HCT116 (cell line): ENCODE measurements at regions not wholly inside any gene's neighbourhood (a gene's known extent, or its start where the extent isn't known, plus 50 kb on each side); places are given as distances from the start of the nearest gene placed in this dataset.

Experiments
- ATAC-seq: fragments of 200-7000 bp; cut with Tn5 transposase; 2 replicates; pipeline ENCODE4 v1.9.1; 2020; ENCODE audit warnings: mild to moderate bottlenecking, moderate library complexity
- BruUV-seq: library from RNA; stranded (reverse); fragments of 400-500 nt; replicated peaks from 2 replicates; lab custom pipeline; 2021; lab: Mats Ljungman, UMichigan
- CTCF ChIA-PET: fragments of 300-600 bp; sonication (Branson Sonifier 250); formaldehyde crosslinking; loops from one replicate; lab custom pipeline; 2021; ENCODE audit warnings: antibody characterized with exemption; lab: Charles Lee
- POLR2A ChIA-PET: fragments of 300-600, 350-600 bp; sonication (Branson Sonifier 250); formaldehyde crosslinking; loops from one replicate; lab custom pipeline; 2021; ENCODE audit warnings: antibody characterized with exemption; lab: Charles Lee
- RAD21 ChIA-PET, 2 experiments: fragments of 300-600 bp; sonication (Branson Sonifier 250); formaldehyde crosslinking; loops; one replicate each; lab custom pipeline; 2023; ENCODE audit warnings: low total read pairs in 2 of 2; ENCODE audit not compliant: uncharacterized antibody in 2 of 2, unreplicated experiment in 2 of 2, low non-redundant PET in 1 of 2; lab: Charles Lee
- DNase-seq: peaks from one replicate; pipeline ENCODE4 v3.0.0-alpha.2; 2010; ENCODE audit warnings: low read depth, low spot score
- H2AFZ ChIP-seq: fragments of 200-600 bp; shearing (Covaris generic), sonication (generic); 2 replicates; pipeline ENCODE4 v1.6.1; 2017; ENCODE audit warnings: low read depth, mixed run types, mixed read lengths, antibody characterized with exemption, low read length; ENCODE audit not compliant: poor library complexity, severe bottlenecking
- H3K27ac ChIP-seq: 2 replicates; pipeline ENCODE4 v1.5.1; 2012; ENCODE audit warnings: low read depth, low read length
- H3K27me3 ChIP-seq: fragments of 200-600 bp; sonication (generic); 2 replicates; pipeline ENCODE4 v1.6.1; 2016; ENCODE audit warnings: mixed run types, low read length, mixed read lengths; ENCODE audit not compliant: insufficient read depth
- H3K36me3 ChIP-seq, 2 experiments: fragments of 200-500 bp in 1 of 2; fragments of 200-600 bp in 1 of 2; sonication (Bioruptor generic) in 1 of 2; sonication (generic) in 1 of 2; 2 replicates each; pipeline versions ENCODE4 v1.5.1 to v1.6.1; 2014 to 2016; ENCODE audit warnings: low read length in 2 of 2, inconsistent platforms in 1 of 2, mixed read lengths in 1 of 2, mixed run types in 1 of 2; ENCODE audit not compliant: insufficient read depth in 2 of 2, control insufficient read depth in 1 of 2
- H3K4me1 ChIP-seq, 2 experiments: fragments of 200-600 bp in 1 of 2; sonication (generic) in 1 of 2; 2 replicates each; pipeline versions ENCODE4 v1.5.1 to v1.6.1; 2012 to 2017; ENCODE audit warnings: low read length in 2 of 2, inconsistent platforms in 1 of 2, mild to moderate bottlenecking in 1 of 2, mixed read lengths in 1 of 2, mixed run types in 1 of 2, moderate library complexity in 1 of 2; ENCODE audit not compliant: insufficient read depth in 2 of 2, control insufficient read depth in 1 of 2
- H3K4me2 ChIP-seq: fragments of 200-600 bp; sonication (generic); 2 replicates; pipeline ENCODE4 v1.6.1; 2017; ENCODE audit warnings: mixed run types, low read length, mixed read lengths
- H3K4me3 ChIP-seq, 2 experiments: fragments of 200-600 bp in 1 of 2; sonication (generic) in 1 of 2; replicated peaks in 1 of 2; 2 replicates each; pipeline ENCODE4 v1.5.1; 2011 to 2016; ENCODE audit warnings: low read length in 2 of 2, control low read depth in 1 of 2, low read depth in 1 of 2, mild to moderate bottlenecking in 1 of 2, mixed read lengths in 1 of 2, mixed run types in 1 of 2
- H3K79me2 ChIP-seq: fragments of 200-600 bp; sonication (generic); 2 replicates; pipeline ENCODE4 v1.6.1; 2017; ENCODE audit warnings: mild to moderate bottlenecking, mixed run types, low read length, moderate library complexity, mixed read lengths; ENCODE audit not compliant: insufficient read depth
- H3K9ac ChIP-seq: fragments of 200-600 bp; sonication (generic); 2 replicates; pipeline ENCODE4 v1.6.1; 2016; ENCODE audit warnings: low read length, mixed read lengths
- H3K9me2 ChIP-seq: fragments of 200-600 bp; sonication (generic), shearing (Covaris generic); 2 replicates; pipeline ENCODE4 v1.6.1; 2017; ENCODE audit warnings: mixed run types, mild to moderate bottlenecking, moderate library complexity; ENCODE audit not compliant: insufficient read depth
- H3K9me3 ChIP-seq, 2 experiments: fragments of 200-500 bp in 1 of 2; fragments of 200-600 bp in 1 of 2; sonication (Bioruptor generic) in 1 of 2; sonication (generic) in 1 of 2; 2 replicates each; pipeline ENCODE4 v1.6.1; 2014 to 2017; ENCODE audit warnings: low read length in 2 of 2, mixed read lengths in 2 of 2, inconsistent platforms in 1 of 2, low read depth in 1 of 2, mild to moderate bottlenecking in 1 of 2, mixed run types in 1 of 2, moderate library complexity in 1 of 2; ENCODE audit not compliant: control insufficient read depth in 1 of 2, insufficient read depth in 1 of 2
- H4K20me1 ChIP-seq: fragments of 200-600 bp; sonication (generic), shearing (Covaris generic); 2 replicates; pipeline ENCODE4 v1.6.1; 2017; ENCODE audit warnings: mixed run types, mild to moderate bottlenecking, moderate library complexity; ENCODE audit not compliant: insufficient read depth
- ATF3 ChIP-seq: IDR thresholded peaks from 2 replicates; pipeline ENCODE4 v1.6.1; 2012
- CTCF ChIP-seq, 3 experiments: fragments of 200-600 bp in 1 of 3; sonication (generic) in 1 of 3; IDR thresholded peaks in 2 of 3; conservative IDR thresholded peaks in 1 of 3; 2 replicates each; pipeline ENCODE4 v1.5.1; 2012 to 2017; ENCODE audit warnings: low read depth in 2 of 3, low read length in 2 of 3, antibody characterized with exemption in 1 of 3, borderline replicate concordance in 1 of 3, control low read depth in 1 of 3, mild to moderate bottlenecking in 1 of 3, mixed read lengths in 1 of 3, mixed run types in 1 of 3, moderate library complexity in 1 of 3; ENCODE audit not compliant: insufficient read depth in 1 of 3
- EZH2 ChIP-seq: fragments of 200-600 bp; sonication (generic); IDR thresholded peaks from 2 replicates; pipeline ENCODE4 v1.6.1; 2017; ENCODE audit warnings: antibody characterized with exemption, mixed run types
- POLR2AphosphoS5 ChIP-seq: IDR thresholded peaks from 2 replicates; pipeline ENCODE4 v1.6.1; 2011; ENCODE audit warnings: mild to moderate bottlenecking, low read depth, low read length, moderate library complexity
- SIN3A ChIP-seq: IDR thresholded peaks from 2 replicates; pipeline ENCODE4 v1.6.1; 2012; ENCODE audit warnings: low read depth
- SP1 ChIP-seq: IDR thresholded peaks from 2 replicates; pipeline ENCODE4 v1.6.1; 2012; ENCODE audit warnings: low read depth
- SRF ChIP-seq: IDR thresholded peaks from 2 replicates; pipeline ENCODE4 v1.6.1; 2012; ENCODE audit warnings: low read depth
- TCF7L2 ChIP-seq: IDR thresholded peaks from 2 replicates; pipeline ENCODE4 v1.7.0; 2011; ENCODE audit warnings: borderline replicate concordance, inconsistent platforms; ENCODE audit not compliant: insufficient read depth, insufficient read length; ENCODE audit errors: extremely low read depth
- YY1 ChIP-seq: IDR thresholded peaks from 2 replicates; pipeline ENCODE4 v1.6.1; 2011; ENCODE audit warnings: low read length, low read depth, moderate library complexity, mild to moderate bottlenecking; ENCODE audit not compliant: insufficient replicate concordance; ENCODE audit errors: extremely low read depth
- ZBTB33 ChIP-seq: IDR thresholded peaks from 2 replicates; pipeline ENCODE4 v1.6.1; 2011; ENCODE audit warnings: mild to moderate bottlenecking, low read length, moderate library complexity; ENCODE audit not compliant: insufficient replicate concordance; ENCODE audit errors: extremely low read depth
- ZNF274 ChIP-seq: fragments of 200-500 bp; sonication (Bioruptor generic); IDR thresholded peaks from 2 replicates; pipeline ENCODE4 v1.6.1; 2014; ENCODE audit warnings: mild to moderate bottlenecking, low read depth, low read length, inconsistent platforms
- intact Hi-C: fragments of 100-400 bp; cut with micrococcal nuclease; formaldehyde crosslinking; loops from 2 replicates; pipeline ENCODE4 v1.10.0; 2022

GRCh38 chr13:109899316-109899715, 112.9 kb upstream of the IRS2 start:
- Histone ChIP-seq H3K4me1 (peaks cover 0 to 5% of the 10 kb centered on the region in 2 experiments; a peak in 2 of 4 replicates), H3K4me2 (no peak overlapping the region), H3K27me3 (no peaks in the 10 kb centered on the region), H3K27ac (no peak overlapping the region), H4K20me1 (no peaks in the 10 kb centered on the region), H3K4me3 (no peak overlapping the region), H3K9me2 (no peaks in the 10 kb centered on the region), H3K9ac (no peak overlapping the region), H2AFZ (no peak overlapping the region), H3K79me2 (no peaks in the 10 kb centered on the region), H3K9me3 (no peaks in the 10 kb centered on the region), H3K36me3 (no peaks in the 10 kb centered on the region)
- RAD21 ChIA-PET = no interaction called here
- no TSS peak for BruUV-seq
- ATAC-seq = no peak
- CTCF ChIA-PET = no interaction called here
- intact Hi-C loops = no loop called here
- DNase-seq = no peak
- POLR2A ChIA-PET = no interaction called here
- TF ChIP-seq SIN3A = no peak
- TF ChIP-seq SRF = no peak
- no peak for TF ChIP-seq YY1
- no peak for TF ChIP-seq POLR2AphosphoS5
- TF ChIP-seq EZH2 = no peak
- no peak for TF ChIP-seq SP1
- TF ChIP-seq ATF3 = no peak

GRCh38 chr13:109897988-109898624, 111.7 kb upstream of the IRS2 start:
- H2AFZ ChIP-seq = no peak overlapping the region
- no peaks in the 10 kb centered on the region for H4K20me1 ChIP-seq
- no peaks in the 10 kb centered on the region for H3K9me3 ChIP-seq
- ATAC-seq (no peak), DNase-seq (no peak)
- H3K27me3 ChIP-seq = no peaks in the 10 kb centered on the region
- BruUV-seq = no TSS peak
- no peak overlapping the region for H3K27ac ChIP-seq
- H3K4me1 ChIP-seq = no peaks in the 10 kb centered on the region
- TF ChIP-seq EZH2 (no peak), TCF7L2 (no peak), CTCF (IDR thresholded peaks at IDR 0.05 in 2 of 3, conservative IDR thresholded peaks at IDR 0.05 in 1 of 3; ENCODE audit: borderline replicate concordance in 1 of 3, insufficient read depth in 1 of 3, low read depth in 2 of 3, low read length in 2 of 3) (no peak), ZNF274 (no peak), ZBTB33 (no peak)
- ChIA-PET CTCF (no interaction called here), RAD21 (no interaction called here), POLR2A (no interaction called here)
- H3K79me2 ChIP-seq = no peaks in the 10 kb centered on the region
- H3K9ac ChIP-seq = no peak overlapping the region
- H3K36me3 ChIP-seq = no peaks in the 10 kb centered on the region
- H3K4me3 ChIP-seq = no peak overlapping the region
- intact Hi-C loops = no loop called here
- no peaks in the 10 kb centered on the region for H3K9me2 ChIP-seq
- no peak overlapping the region for H3K4me2 ChIP-seq
